Ovary (tissue), 7 donors: ENCODE measurements at regions not wholly inside any gene's neighbourhood (a gene's known extent, or its start where the extent isn't known, plus 50 kb on each side); places are given as distances from the start of the nearest gene placed in this dataset.

Experiments
- DNase-seq, 5 donors: peaks; one replicate each; pipeline ENCODE4 v3.0.0-alpha.2; 2019 to 2020
- H3K27ac ChIP-seq, 2 donors: fragments of 200-600 bp; one replicate each; pipeline versions ENCODE4 v1.5.1 to v1.8.0; 2019 to 2022
- H3K27me3 ChIP-seq: fragments of 200-600 bp; one replicate; pipeline ENCODE4 v1.8.0; 2022
- H3K36me3 ChIP-seq: fragments of 200-600 bp; sonication (generic); one replicate; pipeline ENCODE4 v1.5.1; 2019
- H3K4me1 ChIP-seq: one replicate; pipeline ENCODE4 v1.8.1; 2013; ENCODE audit warnings: mild to moderate bottlenecking, moderate library complexity; ENCODE audit not compliant: insufficient read depth
- H3K4me3 ChIP-seq: fragments of 200-600 bp; sonication (generic); one replicate; pipeline ENCODE4 v1.5.1; 2017
- H3K9me3 ChIP-seq, 2 donors: fragments of 200-600 bp in 1 of 2; sonication (generic) in 1 of 2; one replicate each; pipeline versions ENCODE4 v1.5.1 to v1.8.1; 2013 to 2019; ENCODE audit warnings: mild to moderate bottlenecking in 1 of 2, moderate library complexity in 1 of 2
- EP300 ChIP-seq: sonication (generic); formaldehyde crosslinking; IDR thresholded peaks from one replicate; pipeline ENCODE4 v1.6.1; 2017; ENCODE audit warnings: antibody characterized with exemption
- POLR2A ChIP-seq: fragments of 450-650 bp; IDR thresholded peaks from one replicate; pipeline ENCODE4 v1.6.1; 2017; ENCODE audit warnings: antibody characterized with exemption, mild to moderate bottlenecking, moderate library complexity
- WGBS, 3 donors: extraction: QIAGEN DNeasy Blood & Tissue Kit in 1 of 3; methylation state at CpG; one replicate each; pipeline versions ENCODE4 v1.1.5 to v1.1.7; 2013 to 2017; 5-methylcytosine and 5-hydroxymethylcytosine counted together
- intact Hi-C, 4 donors: fragments of 100-400 bp; cut with DNase I; formaldehyde crosslinking; loops; one replicate each; pipeline versions ENCODE4 v1.11.0 to v1.15.1; 2022 to 2023
- TF ChIP-seq, protein P1 (sequence below), 3 donors: fragments of 450-650 bp in 2 of 3; fragments of 200-600 bp in 1 of 3; IDR thresholded peaks; one replicate each; pipeline versions ENCODE4 v1.5.1 to v1.8.0; 2016 to 2022; ENCODE audit warnings: antibody characterized with exemption in 3 of 3, mild to moderate bottlenecking in 1 of 3
- donor health status: DM: no; HTN: no; CAD: no; lungs with moderate emphysema.
- donor health status: DM: no; HTN: no; CAD: no.
- donor health status: Bipolar disorder and iron deficiency.
- donor health status: DM: no; HTN: no; CAD: no.
- donor health status: DM: yes; HTN: yes; CAD: no.

DNA sequence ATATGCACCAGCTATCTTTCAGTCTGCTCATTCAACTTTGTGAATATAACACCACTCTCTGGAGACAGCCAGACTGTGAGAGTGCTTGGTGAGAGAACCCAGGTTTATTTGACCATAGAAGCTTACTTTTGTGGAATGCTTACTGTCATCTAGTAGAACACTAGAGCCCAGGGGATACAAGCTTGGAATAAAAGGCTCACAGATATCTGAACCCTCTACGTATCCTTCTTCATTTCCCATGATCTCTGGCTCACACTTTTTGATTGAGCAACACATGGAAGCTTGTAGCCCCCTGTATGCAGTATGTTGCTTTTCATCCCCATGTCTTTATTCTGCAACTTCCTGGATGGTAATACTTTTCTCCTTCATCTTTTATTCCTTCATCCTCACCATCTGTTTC is 835.3 kb upstream of the CITED2 start:
- TF ChIP-seq POLR2A (no peak), EP300 (no peak)
- TF ChIP-seq, protein P1, sequence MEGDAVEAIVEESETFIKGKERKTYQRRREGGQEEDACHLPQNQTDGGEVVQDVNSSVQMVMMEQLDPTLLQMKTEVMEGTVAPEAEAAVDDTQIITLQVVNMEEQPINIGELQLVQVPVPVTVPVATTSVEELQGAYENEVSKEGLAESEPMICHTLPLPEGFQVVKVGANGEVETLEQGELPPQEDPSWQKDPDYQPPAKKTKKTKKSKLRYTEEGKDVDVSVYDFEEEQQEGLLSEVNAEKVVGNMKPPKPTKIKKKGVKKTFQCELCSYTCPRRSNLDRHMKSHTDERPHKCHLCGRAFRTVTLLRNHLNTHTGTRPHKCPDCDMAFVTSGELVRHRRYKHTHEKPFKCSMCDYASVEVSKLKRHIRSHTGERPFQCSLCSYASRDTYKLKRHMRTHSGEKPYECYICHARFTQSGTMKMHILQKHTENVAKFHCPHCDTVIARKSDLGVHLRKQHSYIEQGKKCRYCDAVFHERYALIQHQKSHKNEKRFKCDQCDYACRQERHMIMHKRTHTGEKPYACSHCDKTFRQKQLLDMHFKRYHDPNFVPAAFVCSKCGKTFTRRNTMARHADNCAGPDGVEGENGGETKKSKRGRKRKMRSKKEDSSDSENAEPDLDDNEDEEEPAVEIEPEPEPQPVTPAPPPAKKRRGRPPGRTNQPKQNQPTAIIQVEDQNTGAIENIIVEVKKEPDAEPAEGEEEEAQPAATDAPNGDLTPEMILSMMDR (IDR thresholded peaks at IDR 0.05) = no peak
- Histone ChIP-seq H3K27me3 (no peaks in the 10 kb centered on the region), H3K4me3 (no peak overlapping the region), H3K36me3 (no peaks in the 10 kb centered on the region), H3K9me3 (no peaks in the 10 kb centered on the region), H3K27ac (no peak overlapping the region), H3K4me1 (no peaks in the 10 kb centered on the region)
- DNase-seq = no peak
- intact Hi-C loops = no loop called here
- 64 to 72% (median 67%) methylated on average over 1 of the region's 1 CpG for WGBS, 3 donors

DNA sequence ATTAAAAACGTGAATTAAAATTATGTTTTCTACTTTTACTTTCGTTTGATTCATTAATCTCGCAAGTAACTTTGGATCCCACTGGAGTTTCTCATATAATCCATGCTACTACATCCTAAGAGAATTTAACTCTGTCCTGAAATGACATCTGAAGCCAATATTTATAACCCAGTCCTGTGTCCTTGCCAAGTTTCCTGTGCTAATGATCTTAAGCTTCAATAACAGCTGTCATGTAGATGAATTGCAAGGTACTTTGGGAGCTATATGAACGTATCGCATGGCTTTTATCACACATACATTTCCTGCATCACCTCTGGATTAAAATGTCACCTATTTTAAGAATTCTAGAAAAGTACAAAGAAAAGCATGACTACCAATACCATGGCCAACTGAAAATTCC is 833.8 kb upstream of the CITED2 start:
- Histone ChIP-seq H3K27ac (no peak overlapping the region), H3K36me3 (no peaks in the 10 kb centered on the region), H3K9me3 (no peaks in the 10 kb centered on the region), H3K4me1 (peaks cover 2% of the 10 kb centered on the region), H3K4me3 (no peak overlapping the region), H3K27me3 (no peaks in the 10 kb centered on the region)
- 46 to 51% (median 47%) methylated on average over 5 of the region's 5 CpGs for WGBS, 3 donors
- TF ChIP-seq POLR2A (no peak), EP300 (no peak)
- TF ChIP-seq, protein P1 (IDR thresholded peaks at IDR 0.05) = no peak
- intact Hi-C loops = no loop called here
- DNase-seq = no peak

DNA sequence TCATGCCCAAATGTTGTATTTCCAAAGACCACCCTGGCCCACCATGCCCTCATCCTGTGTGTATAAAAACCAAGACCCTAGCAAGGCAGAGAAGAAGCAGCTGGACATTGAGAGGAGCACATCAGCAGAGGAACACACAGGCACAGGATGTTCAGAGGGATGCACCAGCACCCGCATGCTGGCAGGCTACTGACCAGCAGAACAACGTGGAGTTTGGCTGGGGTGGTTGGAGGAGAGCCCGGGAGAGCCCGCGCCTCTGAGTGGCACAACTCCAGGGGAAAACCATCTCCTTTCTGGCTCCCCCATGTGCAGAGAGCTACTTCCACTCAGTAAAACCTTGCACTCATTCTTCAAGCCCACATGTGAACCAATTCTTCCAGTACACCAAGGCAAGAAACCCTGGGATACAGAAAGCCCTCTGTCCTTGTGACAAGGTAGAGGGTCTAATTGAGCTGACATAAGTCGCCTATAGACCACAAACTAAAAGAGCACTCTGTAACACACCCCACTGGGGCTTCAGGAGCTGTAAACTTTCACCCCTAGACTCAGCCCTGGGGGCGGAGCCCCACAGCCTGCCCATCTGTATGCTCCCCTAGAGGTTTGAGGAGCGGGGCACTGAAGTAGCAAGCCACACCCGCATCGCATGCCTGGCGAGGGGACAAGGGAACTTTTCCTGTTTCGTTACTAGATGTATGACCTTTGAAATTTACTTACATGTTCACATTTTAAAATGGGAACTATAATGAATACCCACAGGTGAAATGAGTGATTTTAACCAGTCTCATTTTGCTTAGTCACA is 831.5 kb upstream of the CITED2 start:
- Histone ChIP-seq H3K36me3 (no peaks in the 10 kb centered on the region), H3K4me3 (no peak overlapping the region), H3K4me1 (peaks cover 2% of the 10 kb centered on the region), H3K27ac (no peak overlapping the region), H3K9me3 (no peaks in the 10 kb centered on the region), H3K27me3 (no peaks in the 10 kb centered on the region)
- TF ChIP-seq EP300 (no peak), POLR2A (no peak)
- TF ChIP-seq, protein P1 (IDR thresholded peaks at IDR 0.05) = no peak
- WGBS, 3 donors = 81 to 90% (median 90%) methylated on average over 12 of the region's 12 CpGs
- intact Hi-C loops = no loop called here
- peak in 1 of 5 donors; percentile 13 for DNase-seq

DNA sequence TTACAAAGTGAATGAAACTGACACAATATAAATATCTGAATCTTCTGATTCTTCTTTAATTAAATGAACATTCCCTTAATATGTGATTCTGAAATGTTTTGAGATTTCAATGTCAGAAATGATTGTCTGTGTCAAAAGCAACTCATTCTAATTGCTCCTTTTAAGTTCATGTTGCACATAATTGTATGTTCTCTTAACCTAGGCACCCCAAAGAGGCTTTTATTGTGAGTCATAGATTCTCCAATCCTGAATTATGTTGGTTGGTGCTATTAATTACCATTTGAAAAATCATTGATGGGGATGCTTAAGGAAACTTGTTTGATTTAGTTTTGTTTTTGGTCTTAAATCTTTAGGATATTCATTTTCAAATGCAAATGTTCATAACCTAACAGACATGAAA is 829.7 kb upstream of the CITED2 start:
- no peaks in the 10 kb centered on the region for H3K9me3 ChIP-seq
- H3K4me3 ChIP-seq = no peak overlapping the region
- peaks cover 2% of the 10 kb centered on the region for H3K4me1 ChIP-seq
- DNase-seq = no peak
- TF ChIP-seq POLR2A (no peak), EP300 (no peak)
- TF ChIP-seq, protein P1 (IDR thresholded peaks at IDR 0.05) = no peak
- no peaks in the 10 kb centered on the region for H3K36me3 ChIP-seq
- intact Hi-C loops = no loop called here
- no peaks in the 10 kb centered on the region for H3K27me3 ChIP-seq
- H3K27ac ChIP-seq = no peak overlapping the region
